A673 (cell line): ENCODE measurements at regions not wholly inside any gene's neighbourhood (a gene's known extent, or its start where the extent isn't known, plus 50 kb on each side); places are given as distances from the start of the nearest gene placed in this dataset.

ENCODE experiments used
- CTCF ChIP-seq: fragments of 300-800, 200-600 bp; sonication (generic); conservative IDR thresholded peaks from 2 replicates; pipeline ENCODE4 v1.5.1; 2017; ENCODE audit warnings: low read depth, mild to moderate bottlenecking, antibody characterized with exemption, low read length, moderate library complexity, mixed read lengths
- EZH2 ChIP-seq: fragments of 200-600 bp; sonication (generic); IDR thresholded peaks from 2 replicates; pipeline ENCODE4 v1.6.1; 2017; ENCODE audit warnings: borderline replicate concordance, low read depth, mild to moderate bottlenecking, mixed read lengths, antibody characterized with exemption, low read length; ENCODE audit not compliant: poor library complexity, severe bottlenecking

GRCh38 chr3:139827833-139828232, 107.2 kb upstream of the CLSTN2 start:
- TF ChIP-seq CTCF (no peak), EZH2 (no peak)
